Endothelial cell of umbilical vein (primary cell): ENCODE measurements at regions not wholly inside any gene's neighbourhood (a gene's known extent, or its start where the extent isn't known, plus 50 kb on each side); places are given as distances from the start of the nearest gene placed in this dataset.

ENCODE experiments used
- BruUV-seq: library from RNA; stranded (reverse); fragments of 400-500 nt; replicated peaks from 2 replicates; lab custom pipeline; 2021; lab: Mats Ljungman, UMichigan
- CTCF ChIA-PET: fragments of 300-600, 350-600 bp; sonication (Branson Sonifier 250); formaldehyde crosslinking; loops from one replicate; lab custom pipeline; 2021; ENCODE audit warnings: antibody characterized with exemption, inconsistent platforms; lab: Charles Lee
- POLR2A ChIA-PET: fragments of 300-600, 350-600 bp; sonication (Branson Sonifier 250); formaldehyde crosslinking; loops from one replicate; lab custom pipeline; 2021; ENCODE audit warnings: antibody characterized with exemption, inconsistent platforms; lab: Charles Lee
- DNase-seq: peaks from one replicate; pipeline ENCODE4 v3.0.0-alpha.2; 2011; ENCODE audit warnings: low read depth, low spot score
- FAIRE-seq: peaks from 2 replicates; lab custom pipeline; 2011; peaks lifted over from hg19 to GRCh38; lab: Jason Lieb, UNC
- H2AFZ ChIP-seq: 2 replicates; pipeline ENCODE4 v1.6.0; 2012; ENCODE audit warnings: low read depth, low read length, control low read depth, inconsistent platforms
- H3K27ac ChIP-seq: 2 replicates; pipeline ENCODE4 v1.5.1; 2011; ENCODE audit warnings: low read depth, mild to moderate bottlenecking, control low read depth, low read length, moderate library complexity; ENCODE audit not compliant: insufficient read depth
- H3K27me3 ChIP-seq, 2 experiments: 2 replicates each; pipeline versions ENCODE4 v1.6.0 to v1.6.1; 2011; ENCODE audit warnings: low read length in 2 of 2, mixed read lengths in 1 of 2; ENCODE audit not compliant: control insufficient read depth in 2 of 2, insufficient read depth in 2 of 2
- H3K36me3 ChIP-seq, 2 experiments: 2 replicates in 1 of 2; 3 replicates in 1 of 2; pipeline ENCODE4 v1.5.1; 2011; ENCODE audit warnings: low read length in 2 of 2, mild to moderate bottlenecking in 1 of 2, moderate library complexity in 1 of 2; ENCODE audit not compliant: control insufficient read depth in 2 of 2, insufficient read depth in 2 of 2; ENCODE audit errors: extremely low read depth in 1 of 2
- H3K4me1 ChIP-seq: 3 replicates; pipeline ENCODE4 v1.5.1; 2011; ENCODE audit warnings: mild to moderate bottlenecking, low read length; ENCODE audit not compliant: control insufficient read depth, insufficient read depth; ENCODE audit errors: extremely low read depth
- H3K4me2 ChIP-seq: 2 replicates; pipeline ENCODE4 v1.6.1; 2011; ENCODE audit warnings: low read length, control low read depth, mixed read lengths; ENCODE audit not compliant: insufficient read depth
- H3K4me3 ChIP-seq, 3 experiments: fragments of 200-600 bp in 1 of 3; sonication (generic), shearing (Covaris generic) in 1 of 3; replicated peaks in 1 of 3; 2 replicates each; pipeline ENCODE4 v1.5.1; 2011 to 2016; ENCODE audit warnings: control low read depth in 3 of 3, low read length in 3 of 3, mild to moderate bottlenecking in 2 of 3, inconsistent platforms in 1 of 3, low read depth in 1 of 3, moderate library complexity in 1 of 3; ENCODE audit not compliant: insufficient read depth in 1 of 3
- H3K79me2 ChIP-seq: 2 replicates; pipeline ENCODE4 v1.6.0; 2012; ENCODE audit warnings: low read length, inconsistent platforms; ENCODE audit not compliant: control insufficient read depth, insufficient read depth
- H3K9ac ChIP-seq: replicated peaks from 2 replicates; pipeline ENCODE3; 2011; ENCODE audit warnings: low read length, control low read depth; ENCODE audit not compliant: insufficient read depth; ENCODE audit errors: extremely low read depth
- H3K9me1 ChIP-seq: replicated peaks from 3 replicates; pipeline ENCODE4 v1.6.0; 2011; ENCODE audit warnings: mild to moderate bottlenecking, low read length; ENCODE audit not compliant: control insufficient read depth, insufficient read depth; ENCODE audit errors: extremely low read depth
- H3K9me3 ChIP-seq: replicated peaks from 2 replicates; pipeline ENCODE4 v1.5.1; 2012; ENCODE audit warnings: low read length, inconsistent platforms; ENCODE audit not compliant: control insufficient read depth, insufficient read depth
- H4K20me1 ChIP-seq: replicated peaks from 2 replicates; pipeline ENCODE3; 2011; ENCODE audit warnings: mild to moderate bottlenecking, low read length; ENCODE audit not compliant: control insufficient read depth, insufficient read depth; ENCODE audit errors: extremely low read depth
- GATA2 ChIP-seq: IDR thresholded peaks from 2 replicates; pipeline ENCODE4 v1.7.0; 2011; ENCODE audit warnings: low read depth, mild to moderate bottlenecking, moderate library complexity, mixed read lengths, low read length; ENCODE audit not compliant: insufficient read length, insufficient read depth
- JUN ChIP-seq: IDR thresholded peaks from 2 replicates; pipeline ENCODE4 v1.6.1; 2011; ENCODE audit warnings: borderline replicate concordance, low read depth; ENCODE audit not compliant: insufficient read length, insufficient read depth
- MYC ChIP-seq: IDR thresholded peaks from one replicate; pipeline ENCODE4 v1.6.1; 2011; ENCODE audit warnings: mild to moderate bottlenecking, low read depth, low read length
- POLR2A ChIP-seq: IDR thresholded peaks from 2 replicates; pipeline ENCODE4 v1.6.1; 2012; ENCODE audit warnings: low read depth, mild to moderate bottlenecking, control low read depth, low read length
- dilution Hi-C: fragments of 300-500 bp; cut with MboI; formaldehyde crosslinking; loops from one replicate; pipeline ENCODE4 v1.15.0; 2019; ENCODE audit warnings: low sequenced_read_pairs; ENCODE audit not compliant: extremely low pct_ligation_motif_present
- intact Hi-C: fragments of 100-400 bp; cut with micrococcal nuclease; formaldehyde crosslinking; loops from one replicate; pipeline ENCODE4 v1.10.0; 2022
- TF ChIP-seq, protein P1 (sequence below): IDR thresholded peaks from 2 replicates; pipeline ENCODE4 v1.6.1; 2011; ENCODE audit not compliant: insufficient read depth, insufficient read length

DNA sequence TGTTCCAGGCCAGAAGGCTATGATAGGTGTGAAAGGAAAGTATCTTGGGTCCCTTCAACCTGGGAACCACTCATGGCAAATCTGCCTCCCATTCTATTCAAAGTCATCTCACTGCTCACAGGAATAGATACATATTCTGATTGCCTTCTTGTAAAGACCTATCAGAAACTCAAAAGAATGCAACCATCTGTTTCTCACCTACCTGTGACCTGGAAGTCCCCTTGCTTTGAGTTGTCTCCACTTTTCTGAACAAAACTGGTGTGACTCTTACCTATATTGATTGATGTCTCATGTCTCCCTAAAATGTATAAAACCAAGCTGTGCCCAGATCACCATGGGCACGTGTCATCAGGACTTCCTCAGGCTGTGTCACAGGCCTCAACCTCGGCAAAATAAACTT is 1149.3 kb downstream of the NSUN3 start:
- intact Hi-C loops (no loop called here), dilution Hi-C loops (no loop called here)
- H3K9me3 ChIP-seq: no peaks in the 10 kb centered on the region
- no peaks in the 10 kb centered on the region for H4K20me1 ChIP-seq
- POLR2A ChIA-PET: no interaction called here
- no TSS peak for BruUV-seq
- H3K4me3 ChIP-seq: no peak overlapping the region
- no peak overlapping the region for H3K4me2 ChIP-seq
- CTCF ChIA-PET: no interaction called here
- TF ChIP-seq, protein P1, sequence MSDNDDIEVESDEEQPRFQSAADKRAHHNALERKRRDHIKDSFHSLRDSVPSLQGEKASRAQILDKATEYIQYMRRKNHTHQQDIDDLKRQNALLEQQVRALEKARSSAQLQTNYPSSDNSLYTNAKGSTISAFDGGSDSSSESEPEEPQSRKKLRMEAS: no peak
- TF ChIP-seq POLR2A (no peak), MYC (no peak), JUN (no peak), GATA2 (no peak)
- no peak for FAIRE-seq
- H3K4me1 ChIP-seq: no peaks in the 10 kb centered on the region
- no peaks in the 10 kb centered on the region for H3K27me3 ChIP-seq
- H3K79me2 ChIP-seq: no peaks in the 10 kb centered on the region
- H2AFZ ChIP-seq: no peak overlapping the region
- H3K36me3 ChIP-seq: no peaks in the 10 kb centered on the region
- no peak overlapping the region for H3K27ac ChIP-seq
- H3K9me1 ChIP-seq: no peaks in the 10 kb centered on the region
- no peak overlapping the region for H3K9ac ChIP-seq
- DNase-seq: no peak

DNA sequence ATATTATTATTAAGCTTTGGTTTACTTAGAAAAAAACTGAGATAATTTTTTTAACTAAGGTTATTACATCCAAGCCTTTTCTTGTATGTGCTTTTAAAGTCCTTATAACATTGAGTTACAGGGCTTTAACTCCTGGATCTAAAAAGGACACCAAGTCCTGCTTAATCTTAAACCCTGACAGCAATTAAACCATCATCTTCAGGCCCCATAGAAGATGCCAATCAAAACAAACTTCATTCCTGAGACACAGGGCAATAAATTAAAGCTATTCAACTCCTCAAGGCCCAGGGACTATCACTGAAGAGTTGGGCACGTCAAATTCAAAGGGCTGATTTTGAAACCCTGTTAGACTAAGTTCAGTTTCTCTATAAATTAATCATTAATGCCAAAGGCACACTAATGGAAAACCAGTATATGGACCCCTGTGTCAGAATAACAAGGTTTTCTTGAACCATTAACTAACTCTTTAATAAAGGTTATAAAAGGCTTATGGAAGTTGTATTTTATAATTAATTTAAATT is 1152.6 kb downstream of the NSUN3 start:
- dilution Hi-C loops (no loop called here), intact Hi-C loops (no loop called here)
- no peak overlapping the region for H2AFZ ChIP-seq
- no peak overlapping the region for H3K4me3 ChIP-seq
- FAIRE-seq (no peak), DNase-seq (no peak)
- no peak overlapping the region for H3K9ac ChIP-seq
- CTCF ChIA-PET: no interaction called here
- no peaks in the 10 kb centered on the region for H4K20me1 ChIP-seq
- H3K9me1 ChIP-seq: no peaks in the 10 kb centered on the region
- no peaks in the 10 kb centered on the region for H3K9me3 ChIP-seq
- no peak overlapping the region for H3K27ac ChIP-seq
- no TSS peak for BruUV-seq
- no peaks in the 10 kb centered on the region for H3K4me1 ChIP-seq
- no peak for TF ChIP-seq MYC
- no peaks in the 10 kb centered on the region for H3K79me2 ChIP-seq
- H3K4me2 ChIP-seq: no peak overlapping the region
- no peaks in the 10 kb centered on the region for H3K27me3 ChIP-seq
- no peaks in the 10 kb centered on the region for H3K36me3 ChIP-seq
- POLR2A ChIA-PET: no interaction called here
